Lung microvascular endothelial cell (primary cell): ENCODE measurements at regions not wholly inside any gene's neighbourhood (a gene's known extent, or its start where the extent isn't known, plus 50 kb on each side); places are given as distances from the start of the nearest gene placed in this dataset.

Experiments used
- DNase-seq, 2 donors: peaks; one replicate each; pipeline versions ENCODE4 v3.0.0 to v3.0.0-alpha.2; 2010; ENCODE audit warnings: low read depth in 2 of 2

DNA sequence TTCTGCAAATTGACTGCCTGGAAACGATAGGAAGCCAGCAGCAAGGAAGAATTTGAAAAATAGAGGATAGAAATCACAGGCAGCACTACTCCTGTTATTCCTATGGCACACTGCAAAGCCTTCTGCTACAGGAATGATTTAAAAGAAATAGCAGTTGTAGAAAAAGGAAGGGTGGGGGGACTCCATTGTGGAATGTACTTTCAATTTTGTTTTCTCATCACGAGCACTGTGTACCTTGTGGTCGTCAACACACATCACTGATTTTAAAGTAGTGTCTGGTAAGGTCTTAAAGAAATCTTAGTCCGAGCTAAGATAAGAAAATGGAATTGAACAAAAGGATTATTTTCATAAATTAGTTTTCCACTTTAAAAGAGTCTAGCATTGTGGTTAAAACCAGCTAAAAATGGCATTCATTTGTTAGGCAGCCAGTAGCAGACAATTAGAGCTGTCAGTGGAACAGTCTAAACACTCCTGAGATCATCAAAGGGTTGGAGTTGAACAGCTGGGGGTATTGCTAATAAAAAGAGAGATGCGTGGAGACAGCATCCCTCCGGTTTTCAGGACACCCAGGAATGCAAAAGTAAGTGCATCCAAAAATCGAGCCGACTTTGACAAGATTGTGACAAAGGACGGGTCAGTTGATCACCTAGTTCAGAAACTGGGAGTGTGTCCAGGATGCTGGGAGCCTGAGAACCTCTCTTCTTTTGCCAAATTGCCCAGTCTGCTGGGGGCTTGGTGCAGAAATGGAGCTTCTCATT is 97.8 kb upstream of the WWC1 start:
- no peak for DNase-seq

DNA sequence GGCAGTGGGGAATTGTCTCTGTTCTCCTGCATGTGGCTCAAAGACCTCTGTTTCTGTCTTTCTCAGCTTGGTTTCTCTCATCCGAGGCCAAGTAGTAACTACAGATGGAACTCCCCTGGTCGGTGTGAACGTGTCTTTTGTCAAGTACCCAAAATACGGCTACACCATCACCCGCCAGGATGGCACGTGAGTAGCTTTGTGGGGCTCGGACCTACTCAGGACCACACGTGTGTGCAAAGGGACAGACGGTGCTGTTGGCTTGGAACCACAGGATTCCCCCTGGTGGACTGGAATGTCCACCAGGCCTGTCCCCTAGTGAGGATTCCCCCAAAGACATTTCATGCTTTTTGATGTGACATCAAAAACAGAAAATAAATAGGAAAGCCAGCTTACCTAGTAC is 96.3 kb upstream of the WWC1 start:
- DNase-seq: no peak

DNA sequence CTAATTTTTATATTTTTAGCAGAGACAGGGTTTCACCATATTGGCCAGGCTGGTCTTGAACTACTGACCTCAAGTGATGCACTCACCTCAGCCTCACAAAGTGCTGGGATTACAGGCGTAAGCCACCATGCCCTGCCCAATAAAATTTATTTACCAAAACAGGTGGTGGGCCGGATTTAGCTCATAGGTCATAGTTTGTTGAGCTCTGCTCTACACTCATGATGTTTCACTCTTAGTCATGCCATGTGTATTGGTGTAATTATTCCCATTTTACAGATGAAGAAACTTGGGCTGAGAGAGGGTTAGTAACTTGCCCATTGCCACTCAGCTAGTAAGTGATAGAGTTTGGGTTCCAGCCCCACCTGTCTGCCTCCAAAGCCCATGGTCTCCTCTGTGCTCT is 93.1 kb upstream of the WWC1 start:
- no peak for DNase-seq

DNA sequence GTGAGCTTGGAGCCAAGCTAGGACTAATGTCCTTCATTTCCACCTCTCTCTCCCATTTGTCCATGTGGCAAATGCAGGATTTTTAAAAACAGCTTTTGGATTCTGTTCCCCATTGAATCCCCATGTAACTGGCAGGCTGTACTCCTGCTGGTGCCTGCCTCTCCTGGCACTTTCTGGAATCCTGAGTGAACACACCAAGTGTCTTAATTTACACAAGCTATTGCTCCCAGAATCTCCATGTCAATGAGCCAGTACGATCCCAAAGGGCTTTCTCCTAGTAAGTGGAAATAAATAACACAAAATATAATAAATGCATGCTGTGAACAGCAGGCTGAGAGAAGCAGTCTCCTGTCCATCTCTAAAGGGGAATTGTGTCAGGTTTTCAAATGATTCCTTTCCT is 88.4 kb upstream of the WWC1 start:
- DNase-seq: no peak

DNA sequence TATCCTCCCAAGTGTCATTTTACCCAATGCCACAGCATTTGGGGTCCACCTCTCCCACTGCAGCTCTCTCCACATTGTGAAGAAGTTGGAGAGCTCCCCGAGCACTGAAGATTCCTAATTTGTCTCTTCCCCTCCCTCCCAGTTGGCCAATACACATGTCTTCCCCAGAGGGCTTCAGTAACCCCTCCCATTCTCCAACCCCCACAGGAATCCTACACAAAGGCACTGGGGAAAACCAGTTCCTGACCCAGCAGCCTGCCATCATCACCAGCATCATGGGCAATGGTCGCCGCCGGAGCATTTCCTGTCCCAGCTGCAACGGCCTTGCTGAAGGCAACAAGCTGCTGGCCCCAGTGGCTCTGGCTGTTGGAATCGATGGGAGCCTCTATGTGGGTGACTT is 87.3 kb upstream of the WWC1 start:
- no peak for DNase-seq

DNA sequence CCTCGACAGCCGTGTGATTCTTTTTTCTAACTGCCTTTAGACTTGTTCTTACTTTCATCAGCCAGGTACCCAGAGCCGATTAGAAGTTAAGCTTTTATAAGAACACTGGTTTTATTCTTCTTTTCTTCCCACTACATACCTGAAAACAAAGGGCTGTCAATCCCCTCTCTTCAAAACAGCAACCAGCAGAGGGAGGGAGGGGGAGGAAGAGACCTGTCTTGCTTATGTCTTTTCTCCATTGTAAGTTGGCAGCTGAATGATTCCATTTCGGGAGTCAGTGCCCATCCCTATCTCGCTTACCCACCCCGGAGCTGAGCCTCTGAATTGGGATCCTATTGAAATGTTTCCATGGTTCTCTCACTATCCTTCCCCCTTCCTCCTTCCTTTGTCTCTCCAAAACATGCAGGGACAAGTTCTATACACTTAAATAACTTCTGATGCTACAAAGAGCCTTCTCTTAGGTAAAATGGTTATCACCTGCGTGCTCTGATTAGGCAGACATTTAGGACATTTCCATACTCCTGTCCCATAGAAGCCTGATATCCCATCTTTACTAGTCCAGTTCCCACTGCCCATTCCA is 83.9 kb upstream of the WWC1 start:
- DNase-seq: no peak

DNA sequence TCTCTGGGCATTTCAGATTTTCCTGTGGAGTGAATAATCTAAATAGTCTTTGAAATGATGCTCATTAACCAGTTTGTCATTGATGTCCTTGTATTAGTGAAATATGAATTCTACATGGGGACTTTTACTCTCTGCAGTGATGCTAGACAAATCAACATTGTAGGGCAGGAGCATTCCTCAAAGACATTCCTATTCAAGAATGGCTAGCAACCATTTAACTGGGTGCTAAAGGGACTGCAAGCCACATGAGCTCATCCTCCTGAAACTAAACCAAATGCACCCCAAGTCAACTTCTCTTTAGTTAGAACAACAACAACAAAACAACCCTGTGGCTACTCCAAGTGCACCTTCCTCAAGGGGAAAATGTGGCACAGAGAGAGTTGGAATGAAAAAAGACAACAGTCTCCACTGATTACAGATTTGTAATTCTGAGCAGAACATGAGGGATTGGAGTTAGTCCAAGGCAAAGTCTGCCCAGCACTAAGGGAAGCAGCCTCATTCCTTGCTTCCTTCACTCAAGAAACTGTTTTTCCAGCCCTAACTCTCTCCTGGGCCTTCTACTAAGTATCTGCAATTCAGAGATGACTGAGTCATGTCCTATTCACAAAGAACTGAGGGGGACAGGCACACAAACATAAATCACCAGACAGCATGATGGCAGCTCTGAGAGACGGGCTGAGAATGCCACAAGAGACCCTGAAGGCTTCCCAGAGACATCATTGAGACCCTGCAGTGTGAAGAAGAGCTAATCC is 82.0 kb upstream of the WWC1 start:
- no peak for DNase-seq

DNA sequence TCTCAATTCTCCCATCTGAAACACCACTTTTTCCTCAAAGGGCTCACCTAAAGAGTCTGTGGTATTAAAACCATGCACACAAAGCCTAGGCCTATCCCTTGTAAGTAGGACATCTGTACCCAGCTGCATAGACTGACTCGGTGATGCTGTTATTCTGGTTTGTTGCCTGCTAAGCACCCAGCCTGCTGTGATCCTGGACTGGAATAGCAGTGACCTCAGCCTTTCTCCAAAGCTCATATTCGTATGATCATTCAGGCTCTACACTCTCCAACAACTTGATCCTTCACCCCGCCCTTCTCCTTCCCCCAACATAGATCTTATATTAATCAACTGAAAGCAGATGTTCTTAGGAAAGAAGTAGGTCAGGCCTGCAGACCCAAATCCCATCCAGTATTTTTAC is 81.4 kb upstream of the WWC1 start:
- DNase-seq: no peak

DNA sequence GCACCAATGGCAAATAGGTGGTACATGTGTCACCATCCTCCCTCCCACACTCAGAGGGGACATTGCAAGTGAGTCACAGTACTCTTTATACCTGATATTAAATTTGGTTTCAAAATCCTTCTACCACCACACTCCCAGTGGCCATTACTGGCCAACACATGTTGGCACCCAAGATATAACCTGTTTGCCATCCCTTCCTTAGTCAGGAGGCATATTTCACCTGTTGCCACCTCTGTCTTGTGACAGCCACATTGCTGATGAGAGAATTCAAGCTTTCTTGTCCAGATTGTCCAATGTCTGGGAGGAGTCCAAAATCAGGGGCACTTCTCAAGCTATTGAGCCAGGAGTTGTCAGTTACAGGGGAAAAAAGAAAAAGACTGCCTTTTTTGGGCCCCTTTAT is 80.2 kb upstream of the WWC1 start:
- DNase-seq: no peak

DNA sequence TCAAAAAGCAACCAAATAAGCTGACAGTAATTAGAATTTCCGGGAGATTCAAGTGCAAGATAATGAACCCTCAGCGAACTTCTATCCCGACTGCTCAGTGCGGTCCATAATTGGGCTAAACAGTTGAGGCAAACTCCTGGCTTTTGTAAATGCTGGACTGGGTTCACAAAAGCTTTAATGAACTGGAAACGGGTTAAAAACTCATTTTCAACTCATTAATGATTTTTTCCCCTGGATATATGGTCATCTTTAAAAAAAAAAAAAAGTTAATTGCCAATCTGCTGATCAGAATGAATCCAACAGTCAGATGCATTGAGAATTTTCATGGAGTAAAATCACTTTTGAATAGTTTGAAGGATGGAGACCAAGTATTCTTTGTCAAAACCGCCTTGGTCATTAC is 79.5 kb upstream of the WWC1 start:
- no peak for DNase-seq

DNA sequence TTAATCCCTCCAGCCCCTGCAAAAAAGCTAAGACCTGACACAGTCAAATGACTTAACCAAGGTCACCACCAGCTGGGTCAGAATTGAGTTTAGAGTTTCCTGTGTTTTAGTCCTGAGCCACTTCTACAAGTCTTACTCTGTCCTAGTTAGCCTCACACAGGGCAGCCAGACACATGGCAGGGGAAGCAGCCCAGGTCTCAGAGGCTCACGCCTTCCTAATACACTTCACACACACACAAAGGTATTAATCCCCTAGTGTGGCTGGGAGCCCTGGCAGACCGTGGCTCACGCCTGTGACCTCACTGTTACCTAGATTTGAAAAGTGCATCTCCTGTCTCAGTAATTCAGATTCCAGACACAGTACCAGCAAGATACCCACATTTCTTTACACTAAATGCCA is 77.4 kb upstream of the WWC1 start:
- DNase-seq: no peak

DNA sequence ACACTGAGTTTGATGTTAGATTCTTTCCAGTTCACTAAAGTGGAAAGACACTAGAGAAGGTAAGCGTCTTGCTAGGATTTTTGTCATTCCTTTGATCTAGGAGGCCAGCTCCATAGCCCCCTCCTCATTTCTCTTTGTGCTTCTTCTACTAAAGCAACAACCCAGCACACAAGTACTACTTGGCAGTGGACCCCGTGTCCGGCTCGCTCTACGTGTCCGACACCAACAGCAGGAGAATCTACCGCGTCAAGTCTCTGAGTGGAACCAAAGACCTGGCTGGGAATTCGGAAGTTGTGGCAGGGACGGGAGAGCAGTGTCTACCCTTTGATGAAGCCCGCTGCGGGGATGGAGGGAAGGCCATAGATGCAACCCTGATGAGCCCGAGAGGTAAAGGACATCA is 76.6 kb upstream of the WWC1 start:
- no peak for DNase-seq

DNA sequence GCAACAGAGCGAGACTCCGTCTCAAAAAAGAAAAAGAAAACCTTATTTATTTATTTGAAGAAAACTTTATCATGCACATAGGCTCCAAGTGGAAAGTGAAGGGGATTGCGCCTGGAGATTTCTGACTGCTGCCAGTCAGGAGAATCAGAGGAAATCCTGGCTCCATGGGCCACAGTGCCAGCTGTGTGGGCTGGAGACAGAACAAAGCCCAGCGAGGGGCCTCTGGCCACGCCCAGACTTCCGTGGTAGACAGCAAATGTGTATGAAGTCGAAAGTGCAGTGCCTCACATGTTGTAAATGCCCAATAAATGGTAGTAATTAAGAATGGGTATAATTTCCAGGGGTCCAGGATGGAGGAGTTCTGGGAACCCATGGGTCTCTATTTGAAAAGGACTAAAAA is 75.8 kb upstream of the WWC1 start:
- DNase-seq: peak in 1 of 2 donors; percentile 15

DNA sequence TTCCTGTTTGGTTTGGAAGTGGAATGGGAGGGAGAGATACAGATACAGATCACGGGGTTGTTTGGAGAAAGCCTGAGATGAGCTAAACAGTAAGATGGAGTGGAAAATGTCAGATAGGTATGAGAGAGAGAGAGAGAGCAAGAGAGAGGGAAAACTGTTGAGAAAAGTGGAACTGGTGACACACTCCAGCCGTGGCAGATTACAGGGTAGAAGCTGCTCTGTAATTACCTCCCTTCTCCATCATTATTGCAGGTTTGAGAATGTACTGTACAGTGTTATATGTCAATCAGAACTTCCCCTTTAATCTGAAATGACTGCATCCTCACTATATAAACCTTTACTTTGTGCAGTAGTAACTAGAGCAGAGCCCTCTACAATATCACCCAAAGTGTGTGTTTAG is 74.5 kb upstream of the WWC1 start:
- no peak for DNase-seq

DNA sequence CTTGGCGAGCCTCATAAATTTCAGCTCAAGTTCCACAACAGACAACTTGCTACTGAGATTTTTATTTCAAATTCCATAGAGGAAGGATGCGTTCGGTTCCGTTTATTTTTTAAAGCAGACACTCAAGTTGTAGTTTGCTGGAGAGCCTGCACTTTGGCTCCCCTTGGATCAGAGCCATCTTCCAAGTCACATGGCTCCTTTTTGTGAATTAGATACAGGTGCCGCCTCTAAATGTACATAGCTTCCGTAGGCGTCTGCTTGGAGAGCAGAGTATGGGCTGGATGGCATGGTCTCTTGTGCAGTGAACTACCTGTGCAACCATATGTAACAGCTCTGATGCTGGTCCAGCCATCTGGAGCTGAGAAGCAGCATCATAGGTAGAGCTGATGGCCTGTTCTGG is 73.9 kb upstream of the WWC1 start:
- DNase-seq: no peak

DNA sequence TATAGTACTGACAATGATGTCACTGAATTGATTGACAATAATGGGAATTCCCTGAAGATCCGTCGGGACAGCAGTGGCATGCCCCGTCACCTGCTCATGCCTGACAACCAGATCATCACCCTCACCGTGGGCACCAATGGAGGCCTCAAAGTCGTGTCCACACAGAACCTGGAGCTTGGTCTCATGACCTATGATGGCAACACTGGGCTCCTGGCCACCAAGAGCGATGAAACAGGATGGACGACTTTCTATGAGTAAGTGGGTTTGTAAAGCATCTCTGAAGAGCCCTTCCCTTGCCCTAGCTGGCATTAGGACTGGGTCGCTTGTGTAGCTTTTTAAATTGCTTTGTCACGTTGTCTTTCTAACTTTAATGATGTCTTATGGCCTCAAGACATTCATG is 72.7 kb upstream of the WWC1 start:
- no peak for DNase-seq

DNA sequence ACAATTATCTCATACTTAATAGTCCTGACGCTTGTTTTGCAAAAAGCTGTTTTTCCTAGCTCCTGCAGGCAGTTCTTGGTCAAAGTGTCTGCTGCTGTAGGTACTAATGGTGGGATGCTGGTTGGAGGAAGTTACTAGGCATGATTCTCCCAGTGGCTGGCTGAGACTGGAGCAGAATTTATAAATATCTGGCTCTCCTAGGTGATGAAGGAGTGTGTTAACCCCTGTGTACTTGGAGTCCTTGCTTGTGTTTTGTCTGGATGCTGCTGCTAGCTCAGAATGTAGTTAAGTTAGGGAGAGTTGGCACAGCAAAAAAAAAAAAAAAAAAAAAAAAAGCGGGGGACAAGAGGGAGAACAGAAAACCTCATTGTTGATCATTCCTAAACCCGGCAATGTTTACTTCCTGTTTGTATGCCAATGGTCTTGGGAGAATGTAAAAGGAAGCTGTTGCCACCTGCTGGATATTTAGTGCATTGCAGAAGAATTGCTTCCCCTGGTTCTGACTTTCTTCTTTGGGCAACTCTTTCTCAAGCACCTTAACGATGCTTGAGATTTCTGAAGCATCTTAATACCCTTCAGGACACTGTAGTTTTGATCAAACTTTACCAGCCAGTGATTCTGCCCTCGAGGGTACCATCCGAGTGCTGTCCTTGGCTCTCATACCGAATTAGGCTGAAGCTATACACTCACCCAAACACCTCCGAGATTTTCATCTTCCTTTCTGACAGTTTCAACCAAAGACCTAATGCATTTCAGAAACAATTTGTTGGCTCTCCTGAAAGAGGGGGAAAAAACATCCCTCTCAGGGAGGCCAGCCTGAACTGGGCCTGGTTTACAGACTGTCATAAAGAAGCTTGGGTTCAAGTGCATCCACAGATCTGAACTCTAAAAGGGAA is 71.7 kb upstream of the WWC1 start:
- peak; percentile 49 to 62 for DNase-seq

DNA sequence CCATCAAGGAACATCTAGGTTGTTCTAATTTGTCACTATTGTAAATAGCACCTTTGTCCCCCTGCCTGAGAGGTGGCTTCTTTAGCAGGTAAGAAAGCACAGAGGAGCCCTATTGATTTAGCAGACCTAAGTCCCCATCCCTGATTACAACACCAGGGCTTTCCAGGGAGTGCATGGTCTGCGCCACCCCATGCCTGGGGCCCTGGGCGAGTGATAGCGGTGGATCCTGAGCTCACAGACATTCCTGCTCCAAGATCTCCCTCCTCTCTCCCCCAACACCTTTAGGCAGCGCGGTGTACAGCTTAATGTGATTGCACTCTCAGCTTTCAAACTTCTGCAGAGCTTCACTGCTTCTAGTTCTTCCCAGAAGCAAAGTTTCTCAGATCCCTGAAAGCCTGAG is 67.4 kb upstream of the WWC1 start:
- DNase-seq: no peak

DNA sequence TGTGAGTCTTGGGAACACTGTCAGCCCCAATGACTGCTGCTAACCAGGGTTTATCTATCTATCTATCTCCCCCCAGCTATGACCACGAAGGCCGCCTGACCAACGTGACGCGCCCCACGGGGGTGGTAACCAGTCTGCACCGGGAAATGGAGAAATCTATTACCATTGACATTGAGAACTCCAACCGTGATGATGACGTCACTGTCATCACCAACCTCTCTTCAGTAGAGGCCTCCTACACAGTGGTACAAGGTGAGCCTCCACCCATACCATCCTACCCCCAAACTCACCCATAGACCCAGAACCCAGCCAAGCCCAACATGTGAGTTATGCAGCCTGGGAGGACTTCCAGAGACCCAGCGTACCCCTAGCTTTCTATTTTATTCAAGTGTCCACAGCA is 65.4 kb upstream of the WWC1 start:
- DNase-seq: no peak

DNA sequence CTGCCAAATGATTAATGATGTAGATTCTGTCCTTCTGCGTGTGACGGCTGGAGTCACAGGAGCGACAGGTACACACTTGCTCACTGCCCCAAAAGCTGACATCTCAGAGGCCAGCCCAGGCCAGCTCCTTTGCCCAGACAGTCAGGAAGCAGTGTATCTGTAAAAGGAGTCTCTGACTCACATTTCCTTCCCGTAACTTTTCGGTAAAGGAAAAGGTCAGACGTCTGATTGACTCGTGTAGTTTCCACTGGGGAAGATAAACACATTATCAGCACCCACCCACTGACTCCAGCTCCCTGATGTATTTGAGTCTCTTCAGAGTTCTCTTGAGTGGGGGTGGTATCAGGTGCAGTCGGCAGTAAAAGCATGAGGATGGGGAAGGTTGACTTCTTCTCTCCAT is 64.4 kb upstream of the WWC1 start:
- peak; percentile 18 to 50 for DNase-seq

DNA sequence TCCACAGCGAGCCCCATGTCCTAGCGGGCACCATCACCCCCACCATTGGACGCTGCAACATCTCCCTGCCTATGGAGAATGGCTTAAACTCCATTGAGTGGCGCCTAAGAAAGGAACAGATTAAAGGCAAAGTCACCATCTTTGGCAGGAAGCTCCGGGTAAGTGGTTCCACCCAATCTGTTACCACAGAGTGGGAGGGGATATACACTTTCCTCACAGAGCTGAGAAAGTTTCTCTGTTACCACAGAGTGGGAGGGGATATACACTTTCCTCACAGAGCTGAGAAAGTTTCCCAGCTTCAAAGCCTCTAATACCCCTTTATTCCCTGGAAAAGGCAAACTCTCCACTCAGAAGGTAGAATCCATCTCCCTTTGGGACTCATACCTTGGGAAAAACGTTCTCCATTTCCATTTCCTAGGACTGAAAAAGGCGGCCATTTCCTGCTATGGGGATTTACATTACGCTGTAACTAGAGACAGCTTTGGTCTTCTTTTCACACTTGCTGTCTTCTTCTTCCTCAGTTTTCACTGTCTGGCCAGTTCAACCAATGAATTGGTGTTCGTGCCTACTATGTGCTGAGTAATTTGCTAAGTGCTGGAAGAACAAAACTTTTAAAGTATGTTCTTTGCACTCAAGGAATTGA is 63.4 kb upstream of the WWC1 start:
- no peak for DNase-seq

DNA sequence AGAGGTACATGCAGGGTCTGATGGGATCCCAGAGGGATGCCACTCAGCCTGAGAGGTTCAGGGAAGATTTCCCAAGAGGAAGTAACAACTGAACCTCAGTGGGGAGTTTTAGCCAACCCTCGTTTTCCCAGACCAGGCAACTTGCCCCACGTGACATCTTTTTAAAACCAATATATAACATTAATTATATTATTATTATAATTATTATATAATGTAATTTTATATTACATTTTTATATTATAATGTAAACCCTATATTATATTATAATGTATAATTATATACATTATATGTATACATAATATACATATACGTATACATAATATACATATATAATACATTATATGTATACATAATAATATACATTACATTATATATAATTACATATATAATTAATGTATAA is 62.8 kb upstream of the WWC1 start:
- no peak for DNase-seq
